ENCODE measurements at regions not wholly inside any gene's neighbourhood (a gene's known extent, or its start where the extent isn't known, plus 50 kb on each side); places are given as distances from the start of the nearest gene placed in this dataset.

- H3K4me1 ChIP-seq: no peaks in the 10 kb centered on the region
- intact Hi-C loops (cut with DNase I): no loop called here
- H3K27ac ChIP-seq: no peak overlapping the region
- no peak for DNase-seq
- no peak overlapping the region for H3K4me3 ChIP-seq
- ATAC-seq: no peak
- no peaks in the 10 kb centered on the region for H3K36me3 ChIP-seq (replicated peaks in 1 of 2; ENCODE audit: insufficient read depth in 1 of 2, low read depth in 2 of 2)
- no peaks in the 10 kb centered on the region for H3K9me3 ChIP-seq
- TF ChIP-seq CTCF (IDR thresholded peaks at IDR 0.05) (no peak), POLR2A (IDR thresholded peaks at IDR 0.05) (no peak)
- no peaks in the 10 kb centered on the region for H3K27me3 ChIP-seq
- WGBS, 2 donors: 74 to 81% methylated on average over 9 to 10 of the region's 10 CpGs
Observed at GRCh38 chr6:168789699-168790098, 348.7 kb downstream of the SMOC2 start.

- DNase-seq (no peak), ATAC-seq (no peak)
- no peak overlapping the region for H3K4me3 ChIP-seq
- no peaks in the 10 kb centered on the region for H3K9me3 ChIP-seq
- TF ChIP-seq CTCF (IDR thresholded peaks at IDR 0.05) (no peak), POLR2A (IDR thresholded peaks at IDR 0.05) (no peak)
- H3K27me3 ChIP-seq: no peaks in the 10 kb centered on the region
- H3K4me1 ChIP-seq: no peaks in the 10 kb centered on the region
- H3K27ac ChIP-seq: no peak overlapping the region
- intact Hi-C loops (cut with DNase I): no loop called here
- WGBS, 2 donors: 45 to 46% methylated on average over 10 of the region's 10 CpGs
- no peaks in the 10 kb centered on the region for H3K36me3 ChIP-seq (replicated peaks in 1 of 2; ENCODE audit: insufficient read depth in 1 of 2, low read depth in 2 of 2)
Observed at GRCh38 chr6:168785720-168786511, 344.9 kb downstream of the SMOC2 start.

GRCh38 chr6:168784426-168784825 lies 343.4 kb downstream of the SMOC2 start:
- Histone ChIP-seq H3K9me3 (no peaks in the 10 kb centered on the region), H3K4me1 (no peaks in the 10 kb centered on the region), H3K4me3 (no peak overlapping the region), H3K36me3 (replicated peaks in 1 of 2; ENCODE audit: insufficient read depth in 1 of 2, low read depth in 2 of 2) (no peaks in the 10 kb centered on the region), H3K27ac (no peak overlapping the region), H3K27me3 (no peaks in the 10 kb centered on the region)
- no peak for TF ChIP-seq CTCF (IDR thresholded peaks at IDR 0.05)
- TF ChIP-seq POLR2A (IDR thresholded peaks at IDR 0.05): no peak
- intact Hi-C loops (cut with DNase I): no loop called here
- WGBS, 2 donors: 66 to 82% methylated on average over 14 of the region's 14 CpGs
- DNase-seq (no peak), ATAC-seq (no peak)

- Histone ChIP-seq H3K36me3 (replicated peaks in 1 of 2; ENCODE audit: insufficient read depth in 1 of 2, low read depth in 2 of 2) (no peaks in the 10 kb centered on the region), H3K27ac (no peak overlapping the region), H3K27me3 (no peaks in the 10 kb centered on the region), H3K9me3 (no peaks in the 10 kb centered on the region), H3K4me3 (no peak overlapping the region), H3K4me1 (no peaks in the 10 kb centered on the region)
- ATAC-seq (no peak), DNase-seq (no peak)
- intact Hi-C loops (cut with DNase I): no loop called here
- TF ChIP-seq CTCF (IDR thresholded peaks at IDR 0.05) (no peak), POLR2A (IDR thresholded peaks at IDR 0.05) (no peak)
- 87 to 92% methylated on average over 11 of the region's 11 CpGs for WGBS, 2 donors
Observed at GRCh38 chr6:168783720-168784119, 342.7 kb downstream of the SMOC2 start.

GRCh38 chr6:168782187-168782751 lies 341.3 kb downstream of the SMOC2 start:
- Histone ChIP-seq H3K27ac (no peak overlapping the region), H3K4me3 (no peak overlapping the region), H3K27me3 (no peaks in the 10 kb centered on the region), H3K9me3 (no peaks in the 10 kb centered on the region), H3K36me3 (replicated peaks in 1 of 2; ENCODE audit: insufficient read depth in 1 of 2, low read depth in 2 of 2) (no peaks in the 10 kb centered on the region), H3K4me1 (no peaks in the 10 kb centered on the region)
- intact Hi-C loops (cut with DNase I): no loop called here
- 61 to 66% methylated on average over 18 of the region's 18 CpGs for WGBS, 2 donors
- no peak for TF ChIP-seq CTCF (IDR thresholded peaks at IDR 0.05)
- TF ChIP-seq POLR2A (IDR thresholded peaks at IDR 0.05): no peak
- ATAC-seq (no peak), DNase-seq (no peak)

All from body of pancreas (tissue), 4 donors.